Activated naive CD8-positive, alpha-beta T cell treated with anti-CD3 and anti-CD28 coated beads, Interleukin-2, amount 50 U/mL, for 24 hours (primary cell): ENCODE measurements at regions not wholly inside any gene's neighbourhood (a gene's known extent, or its start where the extent isn't known, plus 50 kb on each side); places are given as distances from the start of the nearest gene placed in this dataset.

Source experiments
- ATAC-seq: fragments of 150-1000 bp; cut with Tn5 transposase; one replicate; pipeline ENCODE4 v1.10.0; 2021
- DNase-seq: peaks from one replicate; pipeline ENCODE4 v3.0.0; 2021
- H3K27ac Mint-ChIP-seq: one replicate; pipeline ENCODE4 v1.8.0; 2021; ENCODE audit warnings: mild to moderate bottlenecking, mixed read lengths
- H3K27me3 Mint-ChIP-seq: one replicate; pipeline ENCODE4 v1.8.0; 2021; ENCODE audit warnings: mixed read lengths
- H3K36me3 Mint-ChIP-seq: one replicate; pipeline ENCODE4 v1.8.0; 2021; ENCODE audit warnings: low read depth, mixed read lengths
- H3K4me1 Mint-ChIP-seq: one replicate; pipeline ENCODE4 v1.8.0; 2021; ENCODE audit warnings: mixed read lengths
- H3K4me3 Mint-ChIP-seq: one replicate; pipeline ENCODE4 v1.8.0; 2021; ENCODE audit warnings: mild to moderate bottlenecking, moderate library complexity, mixed read lengths
- H3K9me3 Mint-ChIP-seq: one replicate; pipeline ENCODE4 v1.8.0; 2021; ENCODE audit warnings: mixed read lengths

DNA sequence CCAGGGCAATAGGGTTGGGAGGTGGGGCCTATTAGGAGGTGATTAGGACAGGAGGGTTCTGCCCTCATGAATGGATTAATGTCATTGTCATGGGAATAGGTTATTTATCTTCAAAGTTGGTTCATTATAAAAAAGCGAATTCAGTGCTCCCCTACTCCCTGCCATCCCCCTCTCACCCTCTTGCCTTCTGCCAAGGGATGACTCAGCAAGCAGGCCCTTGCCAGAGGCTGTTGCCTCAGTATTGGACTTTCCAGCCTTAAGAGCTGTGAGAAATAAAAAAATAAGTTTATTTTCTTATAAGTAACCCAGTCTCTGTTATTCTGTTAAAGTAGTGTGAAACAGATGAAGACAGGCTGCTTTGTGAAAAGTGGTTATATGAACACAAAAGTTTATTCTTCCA is 381.1 kb upstream of the ZFP64 start:
- no peak overlapping the region for H3K4me3 Mint-ChIP-seq
- ATAC-seq (no peak), DNase-seq (no peak)
- H3K4me1 Mint-ChIP-seq = no peaks in the 10 kb centered on the region
- H3K27ac Mint-ChIP-seq = no peak overlapping the region
- peaks cover 9% of the 10 kb centered on the region for H3K9me3 Mint-ChIP-seq
- peaks cover 2% of the 10 kb centered on the region for H3K27me3 Mint-ChIP-seq
- no peaks in the 10 kb centered on the region for H3K36me3 Mint-ChIP-seq

DNA sequence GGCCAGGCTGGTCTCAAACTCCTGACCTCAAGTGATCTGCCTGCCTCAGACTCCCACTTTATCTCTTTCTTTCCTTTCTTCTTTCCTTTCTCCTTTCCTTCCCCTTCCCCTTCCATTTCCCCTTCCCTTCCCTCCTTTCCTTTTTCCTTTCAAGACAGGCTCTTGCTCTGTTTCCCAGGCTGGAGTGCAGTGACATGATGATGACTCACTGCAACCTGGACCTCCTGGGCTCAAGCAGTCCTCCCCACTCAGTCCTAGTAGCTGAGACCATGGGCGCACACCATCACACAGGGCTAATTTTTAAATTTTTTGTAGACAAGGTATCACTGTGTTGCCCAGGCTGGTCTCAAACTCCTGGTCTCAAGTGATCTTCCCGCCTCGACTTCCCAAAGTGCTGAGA is 377.6 kb upstream of the ZFP64 start:
- Mint-ChIP-seq H3K4me1 (no peaks in the 10 kb centered on the region), H3K9me3 (peaks cover 4% of the 10 kb centered on the region), H3K27ac (no peak overlapping the region), H3K27me3 (peaks cover 2% of the 10 kb centered on the region), H3K36me3 (no peaks in the 10 kb centered on the region), H3K4me3 (no peak overlapping the region)
- no peak for DNase-seq
- ATAC-seq = no peak

DNA sequence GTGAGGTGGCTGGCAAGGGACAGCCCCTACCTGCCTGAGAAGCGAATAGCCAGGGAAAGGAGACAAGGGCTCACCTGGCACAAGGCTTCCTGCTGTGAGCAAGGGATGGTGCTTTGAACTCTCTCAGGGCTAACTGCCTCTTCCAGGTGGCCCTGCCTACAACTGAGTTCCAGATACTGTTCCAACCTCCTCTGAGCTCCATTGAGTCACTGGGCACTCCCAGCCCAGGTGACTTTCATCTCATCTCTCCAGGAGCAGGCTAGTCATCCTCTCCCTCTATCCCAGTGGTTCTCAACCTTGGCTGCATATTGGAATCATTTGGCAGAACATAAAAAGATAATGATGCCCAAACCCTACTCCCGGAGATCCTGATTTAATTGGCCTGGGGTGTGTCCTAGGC is 374.0 kb upstream of the ZFP64 start:
- Mint-ChIP-seq H3K27ac (no peak overlapping the region), H3K4me1 (no peaks in the 10 kb centered on the region), H3K27me3 (peaks cover 2% of the 10 kb centered on the region), H3K4me3 (no peak overlapping the region), H3K36me3 (no peaks in the 10 kb centered on the region), H3K9me3 (peaks cover 4% of the 10 kb centered on the region)
- no peak for ATAC-seq
- DNase-seq = no peak

DNA sequence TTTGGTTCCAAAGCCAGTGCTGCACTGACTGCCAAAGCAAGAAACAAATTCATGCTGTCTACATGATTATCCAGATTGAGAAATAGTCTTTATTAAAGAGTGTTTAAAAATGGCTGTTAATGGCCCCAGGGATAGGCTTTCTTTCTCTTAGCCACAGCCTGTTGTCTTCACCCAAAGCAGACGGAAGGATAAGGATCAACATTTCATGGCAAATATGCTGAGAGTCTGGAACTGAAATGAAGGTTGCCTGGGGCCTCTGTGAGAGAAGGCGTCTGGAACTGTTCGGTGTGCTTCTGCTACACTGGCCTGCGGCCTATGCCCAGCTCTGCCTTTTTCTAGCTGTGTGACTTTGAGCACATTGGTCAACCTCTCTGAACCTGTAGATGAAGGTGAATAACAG is 373.0 kb upstream of the ZFP64 start:
- Mint-ChIP-seq H3K36me3 (no peaks in the 10 kb centered on the region), H3K9me3 (peaks cover 9% of the 10 kb centered on the region), H3K27me3 (peaks cover 2% of the 10 kb centered on the region), H3K4me3 (no peak overlapping the region), H3K4me1 (no peaks in the 10 kb centered on the region), H3K27ac (no peak overlapping the region)
- DNase-seq = no peak
- ATAC-seq = no peak

DNA sequence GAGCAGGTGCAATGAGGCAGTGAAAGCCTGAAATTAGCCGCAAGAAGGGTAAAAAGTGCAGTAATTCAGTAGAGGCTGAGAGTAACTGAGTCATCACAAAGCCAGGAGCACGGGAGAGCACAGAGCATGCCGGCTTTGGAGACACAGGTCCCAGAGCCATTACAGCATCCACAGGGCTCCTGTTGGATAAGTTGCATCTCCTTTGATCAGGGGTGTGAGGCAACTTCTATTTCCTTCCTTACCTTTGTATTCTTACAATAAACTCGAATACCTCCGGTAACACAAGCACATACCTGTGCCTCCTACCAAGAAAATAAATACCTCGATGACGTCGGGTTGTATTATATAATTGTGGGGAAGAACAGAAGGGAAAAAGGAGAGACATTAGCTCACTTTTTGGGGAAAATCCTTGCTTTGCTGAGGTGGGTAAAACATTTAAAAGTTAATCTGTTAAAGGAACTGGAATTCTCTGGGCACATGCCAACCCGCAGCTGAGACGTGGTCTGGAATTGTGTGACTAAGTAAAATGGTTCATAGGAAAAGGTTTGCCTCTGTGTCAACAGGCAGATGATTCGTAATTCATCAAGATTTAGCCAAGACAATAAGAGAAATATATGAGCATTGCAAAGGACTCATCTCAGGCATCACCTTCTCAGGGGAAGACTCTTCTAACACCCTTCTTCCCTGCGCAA is 360.7 kb upstream of the ZFP64 start:
- no peaks in the 10 kb centered on the region for H3K36me3 Mint-ChIP-seq
- ATAC-seq = no peak
- no peak overlapping the region for H3K27ac Mint-ChIP-seq
- H3K4me3 Mint-ChIP-seq = no peak overlapping the region
- H3K27me3 Mint-ChIP-seq = no peaks in the 10 kb centered on the region
- H3K4me1 Mint-ChIP-seq = no peaks in the 10 kb centered on the region
- H3K9me3 Mint-ChIP-seq = peaks cover 10% of the 10 kb centered on the region
- no peak for DNase-seq

DNA sequence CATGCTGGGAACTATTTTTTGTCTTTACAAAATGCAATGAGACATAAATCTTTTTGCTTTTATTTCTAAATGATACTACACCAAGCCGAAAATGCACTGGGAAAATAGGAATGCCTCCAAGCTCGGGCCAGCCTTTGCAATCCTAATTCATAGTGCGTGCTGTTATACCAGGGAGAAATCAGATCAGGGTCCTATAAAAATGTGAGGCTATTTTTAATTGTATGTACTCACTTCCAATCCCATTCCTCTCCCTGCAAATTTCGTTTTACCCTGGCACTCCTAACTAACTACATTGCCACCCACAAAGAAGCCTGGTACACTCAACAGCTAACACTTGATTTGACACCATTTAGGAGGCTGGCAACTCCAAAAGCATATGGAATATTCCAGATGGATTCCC is 350.6 kb upstream of the ZFP64 start:
- H3K36me3 Mint-ChIP-seq = no peaks in the 10 kb centered on the region
- peaks cover 4% of the 10 kb centered on the region for H3K27me3 Mint-ChIP-seq

DNA sequence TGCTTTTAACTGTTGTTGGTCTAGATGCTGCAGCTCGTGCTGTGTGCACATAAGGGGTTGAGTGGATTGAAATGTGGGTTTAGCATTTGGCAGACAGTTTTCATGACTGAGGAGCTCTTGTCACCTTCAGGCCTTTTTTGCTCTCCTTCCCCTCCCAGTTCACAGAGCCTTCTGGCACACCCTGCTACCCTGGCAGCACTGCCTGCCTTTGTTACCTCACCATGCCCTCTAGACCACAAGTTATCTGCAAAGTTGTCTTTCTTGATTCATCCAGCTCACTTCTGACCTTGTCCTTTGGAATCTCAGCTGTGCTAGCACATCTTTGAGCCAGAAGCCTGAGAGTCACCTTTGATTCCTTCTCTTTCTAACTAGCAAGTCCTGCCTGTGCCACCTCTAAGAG is 348.9 kb upstream of the ZFP64 start:
- Mint-ChIP-seq H3K4me1 (peaks cover 2% of the 10 kb centered on the region), H3K9me3 (peaks cover 4% of the 10 kb centered on the region), H3K27me3 (peaks cover 6% of the 10 kb centered on the region), H3K36me3 (no peaks in the 10 kb centered on the region), H3K4me3 (no peak overlapping the region), H3K27ac (no peak overlapping the region)
- no peak for ATAC-seq
- DNase-seq = no peak

More for the DNA sequence above, 350.6 kb upstream of the ZFP64 start:
- Mint-ChIP-seq H3K4me1 (peaks cover 2% of the 10 kb centered on the region), H3K9me3 (peaks cover 4% of the 10 kb centered on the region), H3K27ac (no peak overlapping the region), H3K4me3 (no peak overlapping the region)
- no peak for ATAC-seq
- DNase-seq = no peak

DNA sequence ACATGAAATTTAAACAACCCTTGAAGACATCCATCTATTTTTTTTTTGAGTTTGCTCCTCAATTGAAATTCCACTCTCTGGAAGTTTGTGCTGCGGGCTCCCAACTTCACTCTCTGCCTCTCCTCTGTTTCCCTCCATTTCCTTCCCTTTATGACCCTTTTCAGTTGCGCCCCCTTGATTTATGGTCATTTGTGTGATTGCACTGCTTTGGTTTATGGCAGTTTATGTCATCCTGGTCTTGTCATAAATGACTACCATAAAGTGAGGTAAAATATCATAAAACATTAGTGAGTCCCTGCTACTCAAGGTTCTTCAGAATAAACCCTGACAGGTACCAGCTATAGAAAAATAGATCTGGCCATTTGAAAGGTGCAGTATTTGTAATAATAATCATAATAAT is 348.3 kb upstream of the ZFP64 start:
- Mint-ChIP-seq H3K4me1 (peaks cover 2% of the 10 kb centered on the region), H3K36me3 (no peaks in the 10 kb centered on the region), H3K4me3 (no peak overlapping the region), H3K27ac (no peak overlapping the region), H3K9me3 (peaks cover 4% of the 10 kb centered on the region), H3K27me3 (peaks cover 6% of the 10 kb centered on the region)
- DNase-seq (no peak), ATAC-seq (no peak)

DNA sequence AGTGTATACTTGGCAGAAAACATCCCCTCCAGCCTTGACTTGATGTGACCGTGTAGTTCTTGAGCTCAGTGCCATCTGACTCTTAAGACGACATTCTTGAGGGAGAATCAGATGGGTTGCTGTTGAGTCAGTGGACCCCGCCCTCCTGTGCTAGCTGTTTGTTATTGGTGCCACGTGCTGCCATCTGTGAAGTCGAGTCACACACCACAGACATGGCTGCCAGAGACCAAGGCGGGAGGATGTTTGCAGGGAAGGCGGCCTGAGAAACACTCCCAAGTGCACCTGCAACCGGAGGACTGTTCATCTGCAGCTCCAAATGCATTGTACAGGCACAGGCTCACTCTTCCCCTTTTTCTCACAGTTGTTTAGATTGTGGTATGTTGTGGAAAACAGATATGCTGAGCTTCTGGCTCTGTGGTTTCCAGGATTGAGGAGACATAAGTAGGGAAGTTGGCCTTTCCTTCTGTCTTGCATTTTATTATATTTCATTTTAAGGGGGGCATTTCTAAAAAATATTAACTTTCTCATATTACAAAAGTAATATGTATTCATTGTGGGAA is 345.3 kb upstream of the ZFP64 start:
- ATAC-seq (no peak), DNase-seq (no peak)
- peaks cover 6% of the 10 kb centered on the region for H3K27me3 Mint-ChIP-seq
- H3K27ac Mint-ChIP-seq = no peak overlapping the region
- no peaks in the 10 kb centered on the region for H3K36me3 Mint-ChIP-seq
- no peaks in the 10 kb centered on the region for H3K9me3 Mint-ChIP-seq
- no peak overlapping the region for H3K4me3 Mint-ChIP-seq
- H3K4me1 Mint-ChIP-seq = peaks cover 2% of the 10 kb centered on the region

DNA sequence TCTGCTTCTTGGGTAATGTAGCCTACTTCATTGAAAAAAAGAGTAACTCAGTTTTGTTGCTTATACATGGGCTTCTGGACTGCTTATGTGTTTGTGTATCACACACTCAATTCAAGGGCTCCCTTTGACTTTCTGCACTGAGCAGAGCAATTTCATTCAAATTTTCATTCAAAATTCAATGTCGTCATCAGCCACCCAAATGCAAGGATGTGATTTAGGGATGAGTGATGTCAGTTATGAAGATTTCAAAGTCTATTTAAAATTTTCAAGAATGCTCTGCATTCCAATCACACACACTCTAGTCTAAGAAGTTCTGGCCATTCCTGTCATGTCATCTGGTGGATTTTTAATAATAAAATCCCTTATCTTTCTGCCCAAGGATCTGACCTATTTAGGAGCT is 344.5 kb upstream of the ZFP64 start:
- peaks cover 6% of the 10 kb centered on the region for H3K27me3 Mint-ChIP-seq
- H3K4me1 Mint-ChIP-seq = peaks cover 2% of the 10 kb centered on the region
- H3K9me3 Mint-ChIP-seq = no peaks in the 10 kb centered on the region
- H3K4me3 Mint-ChIP-seq = no peak overlapping the region
- no peak overlapping the region for H3K27ac Mint-ChIP-seq
- DNase-seq (no peak), ATAC-seq (no peak)
- H3K36me3 Mint-ChIP-seq = no peaks in the 10 kb centered on the region

DNA sequence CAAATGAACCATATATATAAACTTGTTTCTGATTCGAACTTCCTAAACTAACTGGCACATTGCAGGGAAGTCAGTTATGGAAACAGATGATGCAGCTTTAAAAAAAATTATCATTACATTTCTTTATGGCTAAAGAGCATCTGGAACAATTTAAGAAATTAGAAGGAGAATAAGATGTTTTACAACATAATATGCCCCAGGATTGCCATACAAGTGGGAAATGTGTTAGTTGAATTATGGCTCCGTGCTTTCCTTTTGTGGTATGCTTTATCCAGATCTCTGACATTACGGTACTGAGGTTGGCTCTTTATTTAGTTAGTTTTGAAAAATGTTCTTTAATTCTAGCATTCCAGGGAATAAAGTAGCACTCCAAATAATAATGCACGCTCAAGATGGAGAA is 343.0 kb upstream of the ZFP64 start:
- H3K27ac Mint-ChIP-seq = no peak overlapping the region
- H3K36me3 Mint-ChIP-seq = no peaks in the 10 kb centered on the region
- no peaks in the 10 kb centered on the region for H3K4me1 Mint-ChIP-seq
- no peak overlapping the region for H3K4me3 Mint-ChIP-seq
- ATAC-seq (no peak), DNase-seq (no peak)
- H3K9me3 Mint-ChIP-seq = no peaks in the 10 kb centered on the region
- peaks cover 2% of the 10 kb centered on the region for H3K27me3 Mint-ChIP-seq

DNA sequence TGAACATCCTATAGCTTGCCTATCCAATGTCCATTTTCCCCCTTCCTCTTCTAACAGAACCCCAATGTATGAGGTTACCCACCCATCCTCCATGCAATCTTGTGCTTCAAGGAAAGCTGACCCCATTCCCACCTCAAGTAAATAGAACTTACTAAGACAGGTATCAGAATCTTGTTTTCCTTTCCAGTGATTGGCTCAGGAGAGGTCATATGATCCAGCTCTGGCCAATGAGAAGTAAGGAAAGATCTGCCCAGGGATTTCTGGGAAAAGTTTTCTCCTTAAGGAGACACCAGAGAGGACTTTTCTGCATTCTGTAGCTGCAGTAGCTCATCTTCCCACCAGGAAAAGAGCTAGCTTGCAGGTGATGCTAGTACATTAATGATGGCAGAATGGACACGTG is 341.8 kb upstream of the ZFP64 start:
- ATAC-seq = no peak
- no peak overlapping the region for H3K4me3 Mint-ChIP-seq
- no peak for DNase-seq
- no peaks in the 10 kb centered on the region for H3K4me1 Mint-ChIP-seq
- no peaks in the 10 kb centered on the region for H3K36me3 Mint-ChIP-seq
- no peaks in the 10 kb centered on the region for H3K9me3 Mint-ChIP-seq
- H3K27ac Mint-ChIP-seq = no peak overlapping the region
- peaks cover 2% of the 10 kb centered on the region for H3K27me3 Mint-ChIP-seq

DNA sequence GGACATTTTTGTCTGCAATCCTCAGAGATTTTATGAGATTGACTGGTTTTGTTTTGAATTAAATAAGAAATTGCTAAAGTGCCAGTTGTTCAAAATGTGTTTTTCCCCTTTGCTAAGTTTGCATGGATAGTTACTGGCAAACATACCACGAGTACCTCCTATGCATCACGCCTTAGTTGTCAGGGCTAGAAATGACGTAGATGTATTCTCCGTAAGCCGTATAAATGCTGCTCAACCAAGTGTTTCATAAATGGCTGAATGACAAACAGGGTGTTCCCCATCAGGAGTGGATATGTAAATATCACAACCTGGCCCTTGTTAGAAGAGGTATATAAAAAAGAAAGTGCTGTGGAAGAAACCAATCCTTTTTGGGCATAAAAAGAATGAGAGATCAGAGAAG is 341.1 kb upstream of the ZFP64 start:
- ATAC-seq = no peak
- Mint-ChIP-seq H3K27me3 (peaks cover 2% of the 10 kb centered on the region), H3K36me3 (no peaks in the 10 kb centered on the region), H3K4me3 (no peak overlapping the region), H3K4me1 (no peaks in the 10 kb centered on the region), H3K27ac (no peak overlapping the region), H3K9me3 (no peaks in the 10 kb centered on the region)
- no peak for DNase-seq

DNA sequence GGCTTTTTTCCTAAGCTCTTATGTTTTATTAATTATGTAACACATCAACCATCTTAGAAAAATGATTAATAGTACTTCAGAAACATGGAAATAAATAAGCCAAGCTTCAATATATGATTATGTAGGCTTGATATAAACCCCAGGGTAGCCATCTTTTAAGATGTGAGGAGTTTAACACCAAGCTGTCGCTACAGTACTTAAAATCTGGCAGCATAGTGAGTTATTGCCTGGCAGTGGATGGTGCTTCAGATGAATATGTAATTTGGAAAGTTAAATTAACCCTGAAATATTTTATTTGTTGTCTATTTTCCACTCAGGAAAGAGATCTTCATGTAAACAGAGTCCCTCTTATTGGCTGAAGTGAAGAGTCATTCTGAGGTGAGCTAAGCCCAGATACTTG is 339.0 kb upstream of the ZFP64 start:
- Mint-ChIP-seq H3K27me3 (no peaks in the 10 kb centered on the region), H3K9me3 (no peaks in the 10 kb centered on the region), H3K27ac (no peak overlapping the region), H3K4me3 (no peak overlapping the region), H3K36me3 (no peaks in the 10 kb centered on the region), H3K4me1 (no peaks in the 10 kb centered on the region)
- ATAC-seq (no peak), DNase-seq (no peak)

DNA sequence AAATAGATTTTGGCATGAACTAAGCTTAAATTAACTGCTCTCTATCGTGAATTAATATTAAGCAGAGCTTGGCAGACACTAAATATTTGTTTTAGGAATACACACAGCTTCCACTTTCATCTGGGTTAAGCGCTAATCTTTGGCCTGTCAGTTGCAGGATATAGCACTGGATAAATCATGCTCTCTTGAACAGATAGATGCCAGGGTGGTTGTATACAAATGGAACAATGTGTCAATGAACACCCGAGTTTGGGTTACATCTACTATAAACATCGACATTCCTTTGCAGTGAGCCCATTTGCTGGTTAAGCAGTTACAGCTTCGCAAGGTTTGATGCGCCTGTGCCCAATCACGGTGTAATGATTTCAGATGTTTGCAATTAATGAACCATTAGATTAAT is 338.2 kb upstream of the ZFP64 start:
- no peaks in the 10 kb centered on the region for H3K4me1 Mint-ChIP-seq
- H3K27ac Mint-ChIP-seq = no peak overlapping the region
- ATAC-seq = no peak
- no peaks in the 10 kb centered on the region for H3K36me3 Mint-ChIP-seq
- H3K9me3 Mint-ChIP-seq = no peaks in the 10 kb centered on the region
- DNase-seq = no peak
- H3K27me3 Mint-ChIP-seq = no peaks in the 10 kb centered on the region
- no peak overlapping the region for H3K4me3 Mint-ChIP-seq

DNA sequence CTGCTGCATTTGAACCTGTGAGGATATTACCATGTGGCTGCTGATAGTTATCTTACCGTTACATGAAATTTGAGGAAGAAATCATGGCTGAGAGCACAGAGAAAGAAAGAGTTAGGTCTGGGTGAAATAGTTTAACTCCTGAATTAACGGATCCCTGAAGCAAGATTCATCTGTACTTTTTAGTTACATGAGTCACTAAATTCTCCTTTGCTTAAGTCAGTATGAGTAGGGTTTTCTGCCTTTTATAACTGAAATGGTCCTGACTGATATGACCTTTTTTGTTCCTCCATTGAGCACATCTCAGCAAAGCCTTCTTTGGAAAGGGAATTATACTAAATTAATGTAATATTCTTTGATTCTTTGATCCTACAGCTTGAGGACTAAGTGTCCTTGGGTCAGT is 333.3 kb upstream of the ZFP64 start:
- no peak for ATAC-seq
- H3K27ac Mint-ChIP-seq = no peak overlapping the region
- H3K36me3 Mint-ChIP-seq = no peaks in the 10 kb centered on the region
- peaks cover 6% of the 10 kb centered on the region for H3K9me3 Mint-ChIP-seq
- no peak for DNase-seq
- no peak overlapping the region for H3K4me3 Mint-ChIP-seq
- no peaks in the 10 kb centered on the region for H3K27me3 Mint-ChIP-seq
- H3K4me1 Mint-ChIP-seq = no peaks in the 10 kb centered on the region
